Fibroblast of pulmonary artery (primary cell): ENCODE measurements at regions not wholly inside any gene's neighbourhood (a gene's known extent, or its start where the extent isn't known, plus 50 kb on each side); places are given as distances from the start of the nearest gene placed in this dataset.

Experiments used
- DNase-seq: peaks from one replicate; pipeline ENCODE4 v3.0.0-alpha.2; 2010; ENCODE audit warnings: low read depth
- H3K4me3 ChIP-seq: replicated peaks from 2 replicates; pipeline ENCODE4 v1.5.1; 2011; ENCODE audit warnings: low read depth, mild to moderate bottlenecking, control low read depth, low read length, moderate library complexity
- CTCF ChIP-seq: IDR thresholded peaks from 2 replicates; pipeline ENCODE4 v1.5.1; 2011; ENCODE audit warnings: mild to moderate bottlenecking, control low read depth, low read length, inconsistent platforms; ENCODE audit errors: missing control alignments

- H3K4me3 ChIP-seq: no peak overlapping the region
- TF ChIP-seq CTCF: no peak
- peak; percentile 45 for DNase-seq
Observed at GRCh38 chr12:114221136-114221833, 184.7 kb downstream of the TBX5 start.

- DNase-seq: no peak
- no peak for TF ChIP-seq CTCF
- no peak overlapping the region for H3K4me3 ChIP-seq
Observed at GRCh38 chr12:114220311-114220710, 185.6 kb downstream of the TBX5 start.

DNA sequence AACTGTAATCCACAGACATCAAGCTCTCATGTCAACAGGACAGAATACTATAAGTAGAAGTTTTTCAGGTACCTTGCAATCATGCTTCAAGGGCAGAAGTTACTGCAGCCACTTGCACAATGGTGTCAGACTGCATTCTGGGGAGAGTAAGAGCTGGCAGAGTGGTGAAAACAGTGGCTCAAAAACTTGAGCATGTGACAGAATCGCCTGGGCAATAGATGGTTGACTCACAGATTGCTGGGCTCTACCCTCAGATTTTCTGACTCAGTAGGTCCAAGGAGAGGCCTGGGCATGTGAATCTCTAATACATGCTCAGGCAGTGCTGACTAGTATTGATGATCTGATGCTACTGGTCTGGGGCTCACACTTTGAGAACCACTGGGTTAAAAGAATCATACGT, 187.8 kb downstream of the TBX5 start:
- no peak for TF ChIP-seq CTCF
- DNase-seq: no peak
- no peak overlapping the region for H3K4me3 ChIP-seq

GRCh38 chr12:114215746-114216145, 190.2 kb downstream of the TBX5 start:
- no peak overlapping the region for H3K4me3 ChIP-seq
- no peak for DNase-seq
- TF ChIP-seq CTCF: no peak

- H3K4me3 ChIP-seq: no peak overlapping the region
- DNase-seq: no peak
- no peak for TF ChIP-seq CTCF
Observed at GRCh38 chr12:114213055-114213581, 192.8 kb downstream of the TBX5 start.

DNA sequence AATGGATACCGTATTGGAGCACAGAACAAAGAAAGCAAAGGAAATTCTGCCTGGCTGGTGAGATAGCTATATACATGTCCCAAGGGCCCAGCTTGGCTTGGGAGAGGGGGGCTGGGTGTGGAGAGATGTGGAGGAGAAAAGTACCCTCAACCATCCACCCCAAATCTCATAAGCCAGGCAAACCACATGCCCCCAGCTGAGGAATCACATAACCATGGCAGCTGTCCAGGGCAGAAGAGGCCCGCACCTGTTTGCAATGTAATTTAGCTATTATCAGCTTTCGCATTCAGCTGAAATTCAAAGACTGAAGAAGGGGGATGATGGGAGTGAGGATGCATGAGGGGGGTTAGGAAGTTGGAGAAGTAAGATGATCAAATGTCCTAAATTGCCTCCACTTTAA, 196.1 kb downstream of the TBX5 start:
- no peak for TF ChIP-seq CTCF
- H3K4me3 ChIP-seq: no peak overlapping the region
- DNase-seq: no peak

- no peak for DNase-seq
- H3K4me3 ChIP-seq: no peak overlapping the region
- TF ChIP-seq CTCF: no peak
Observed at GRCh38 chr12:114206525-114206924, 199.4 kb downstream of the TBX5 start.
